PC-3 (cell line): ENCODE measurements at regions not wholly inside any gene's neighbourhood (a gene's known extent, or its start where the extent isn't known, plus 50 kb on each side); places are given as distances from the start of the nearest gene placed in this dataset.
"Not testable (repeated sequence)": the region's sequence is repeated elsewhere in the genome, so short reads cannot be mapped to it uniquely, and the experiment has no call there.

Experiments used
- EZH2 ChIP-seq: fragments of 300-600 bp; sonication (generic); IDR thresholded peaks from one replicate; pipeline ENCODE4 v1.6.1; 2017; ENCODE audit warnings: antibody characterized with exemption, mild to moderate bottlenecking, low read length; ENCODE audit not compliant: unreplicated experiment
- EZH2phosphoT487 ChIP-seq: fragments of 300-600 bp; sonication (generic); IDR thresholded peaks from 2 replicates; pipeline ENCODE4 v1.6.1; 2018; ENCODE audit warnings: mild to moderate bottlenecking, antibody characterized with exemption, low read length, borderline replicate concordance

DNA sequence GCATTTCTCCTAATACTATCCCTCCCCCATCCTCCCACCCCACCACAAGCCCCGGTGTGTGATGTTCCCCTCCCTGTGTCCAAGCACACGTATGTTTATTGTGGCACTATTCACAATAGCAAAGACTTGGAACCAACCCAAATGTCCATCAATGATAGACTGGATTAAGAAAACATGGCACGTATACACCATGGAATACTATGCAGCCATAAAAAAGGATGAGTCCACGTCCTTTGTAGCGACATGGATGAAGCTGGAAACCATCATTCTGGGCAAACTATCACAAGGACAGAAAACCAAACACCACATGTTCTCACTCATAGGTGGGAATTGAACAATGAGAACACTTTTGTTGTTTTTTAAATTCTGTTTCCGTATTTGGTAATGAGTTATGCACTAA is 2294.6 kb upstream of the AGA start:
- TF ChIP-seq EZH2, EZH2phosphoT487: not testable (repeated sequence)
